GM13976 (cell line): ENCODE measurements at regions not wholly inside any gene's neighbourhood (a gene's known extent, or its start where the extent isn't known, plus 50 kb on each side); places are given as distances from the start of the nearest gene placed in this dataset.

Source experiments
- DNase-seq: peaks from one replicate; pipeline ENCODE4 v3.0.0; 2012; ENCODE audit warnings: low spot score
- CTCF ChIP-seq: IDR thresholded peaks from 2 replicates; pipeline ENCODE4 v1.5.1; 2012; ENCODE audit warnings: borderline replicate concordance, mild to moderate bottlenecking; ENCODE audit not compliant: insufficient read depth; ENCODE audit errors: extremely low read depth, missing control alignments, control extremely low read depth
- in situ Hi-C: fragments of 300-500 bp; cut with MboI; formaldehyde crosslinking; loops from one replicate; pipeline ENCODE4 v1.12.0; 2022; ENCODE audit warnings: low sequenced_read_pairs, mixed read lengths, inconsistent platforms; ENCODE audit not compliant: unreplicated experiment

GRCh38 chr2:129887688-129888266, 91.7 kb upstream of the RAB6C start:
- no peak for DNase-seq
- in situ Hi-C loops = no loop called here
- TF ChIP-seq CTCF = no peak

- no peak for TF ChIP-seq CTCF
- DNase-seq = no peak
- in situ Hi-C loops = no loop called here
Observed at GRCh38 chr2:129888461-129888860, 91.0 kb upstream of the RAB6C start.

DNA sequence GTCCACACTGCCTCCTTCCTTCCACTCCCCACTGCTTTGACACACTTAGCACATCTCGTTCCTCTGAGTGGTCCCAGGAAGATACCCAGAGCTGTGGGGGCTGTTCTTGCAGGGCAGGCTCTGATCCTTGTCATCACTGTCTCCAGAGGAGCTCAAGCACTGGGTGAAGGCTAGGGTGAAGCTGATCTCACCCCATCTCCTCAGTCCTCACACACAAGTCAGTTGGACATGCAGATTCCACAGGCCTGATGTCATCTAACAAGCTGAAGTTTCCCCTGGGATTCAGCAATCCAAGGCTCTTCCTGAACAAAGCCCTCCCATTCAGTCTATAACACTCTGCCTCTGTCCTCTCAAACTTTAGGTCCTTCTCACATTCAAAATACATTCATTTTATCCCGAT, 90.6 kb upstream of the RAB6C start:
- DNase-seq = no peak
- in situ Hi-C loops = no loop called here
- TF ChIP-seq CTCF = no peak

DNA sequence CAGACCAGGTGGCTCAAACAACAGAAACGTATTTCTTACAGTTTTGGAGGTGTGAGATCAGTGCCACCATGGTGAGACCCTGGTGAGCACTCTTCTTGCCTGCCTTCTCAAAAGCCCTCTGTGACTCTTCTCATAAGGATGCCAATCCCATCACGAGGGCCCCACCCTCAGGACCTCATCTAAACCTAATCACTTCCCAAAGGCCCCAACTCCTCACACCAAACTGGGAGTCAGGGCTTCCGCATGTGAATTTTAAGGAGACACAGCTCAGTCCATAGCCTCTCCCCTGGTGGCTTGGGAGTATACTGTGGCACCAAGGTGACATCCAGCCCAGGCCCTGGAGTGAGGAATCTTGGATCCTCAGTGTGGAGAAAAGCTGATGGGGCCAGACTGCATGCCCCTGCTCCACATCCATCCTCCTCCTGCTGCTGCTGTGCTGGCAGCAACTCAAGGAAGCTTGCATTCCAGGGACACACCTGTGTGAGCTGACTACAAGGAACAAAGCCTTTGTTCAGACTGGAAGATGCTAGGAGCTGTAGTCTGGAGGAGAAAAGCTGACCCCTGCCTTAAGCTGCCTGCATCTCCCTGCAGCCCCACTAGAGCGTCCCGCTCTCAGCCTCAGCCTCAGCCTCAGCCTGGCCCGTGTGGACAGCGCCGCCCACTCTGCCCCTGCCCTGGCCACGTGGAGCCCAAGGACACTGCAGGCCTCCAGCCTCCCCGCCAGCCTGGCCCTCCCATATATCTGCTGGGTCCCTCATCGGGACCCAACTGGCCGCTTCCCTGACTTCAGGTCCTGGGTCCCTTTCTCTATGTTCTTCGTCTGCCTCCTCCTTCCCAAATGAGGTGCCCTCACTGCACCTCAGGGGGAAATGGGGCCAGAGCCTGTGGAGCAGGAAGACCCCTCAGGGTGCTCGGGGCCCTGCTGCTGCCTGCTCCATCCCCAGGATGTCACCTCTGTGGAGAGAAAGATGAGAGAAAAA, 87.8 kb upstream of the RAB6C start:
- no peak for TF ChIP-seq CTCF
- in situ Hi-C loops = no loop called here
- peak; percentile 8 for DNase-seq

GRCh38 chr2:129892360-129892759, 87.1 kb upstream of the RAB6C start:
- TF ChIP-seq CTCF = no peak
- in situ Hi-C loops = no loop called here

DNA sequence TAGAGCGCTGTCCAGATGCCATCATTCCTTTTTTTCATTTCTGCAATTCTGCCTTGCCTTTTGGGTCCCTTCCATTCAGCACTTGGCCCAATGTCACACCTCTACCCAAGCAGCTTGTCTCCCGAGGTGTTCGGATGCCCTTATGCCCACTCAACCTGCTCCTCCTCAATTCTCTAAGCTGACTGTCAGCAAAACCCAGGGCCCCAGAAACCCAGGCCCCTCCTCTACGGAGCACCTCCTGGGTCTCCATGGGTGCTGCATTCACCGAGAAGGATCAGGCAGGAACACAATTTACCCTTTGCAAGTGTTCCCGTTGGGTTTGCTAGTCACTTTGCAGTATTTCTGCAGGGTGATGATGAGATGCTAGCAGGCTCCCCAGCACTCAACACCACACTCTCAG, 86.7 kb upstream of the RAB6C start:
- in situ Hi-C loops = no loop called here

More at GRCh38 chr2:129892360-129892759, 87.1 kb upstream of the RAB6C start:
- peak; percentile 6 for DNase-seq

More for the DNA sequence above, 86.7 kb upstream of the RAB6C start:
- TF ChIP-seq CTCF = no peak
- peak; percentile 6 for DNase-seq
